Caco-2 (cell line): ENCODE measurements at regions not wholly inside any gene's neighbourhood (a gene's known extent, or its start where the extent isn't known, plus 50 kb on each side); places are given as distances from the start of the nearest gene placed in this dataset.

Source experiments
- BruUV-seq: library from RNA; stranded (reverse); fragments of 400-500 nt; replicated peaks from 2 replicates; lab custom pipeline; 2021; lab: Mats Ljungman, UMichigan
- CTCF ChIA-PET: fragments of 300-600 bp; sonication (Branson Sonifier 250); formaldehyde crosslinking; loops from one replicate; lab custom pipeline; 2022; ENCODE audit warnings: antibody characterized with exemption; lab: Charles Lee
- POLR2A ChIA-PET: fragments of 300-600 bp; sonication (Branson Sonifier 250); formaldehyde crosslinking; loops from one replicate; lab custom pipeline; 2022; ENCODE audit warnings: antibody characterized with exemption; lab: Charles Lee
- DNase-seq, 2 experiments: peaks; one replicate each; pipeline versions ENCODE4 v3.0.0 to v3.0.0-alpha.2; 2020 to 2022
- H3K27me3 ChIP-seq: replicated peaks from 2 replicates; pipeline ENCODE4 v1.6.0; 2011; ENCODE audit warnings: low read length; ENCODE audit not compliant: control insufficient read depth, insufficient read depth
- H3K36me3 ChIP-seq: 2 replicates; pipeline ENCODE4 v1.5.1; 2011; ENCODE audit warnings: low read length; ENCODE audit not compliant: control insufficient read depth, insufficient read depth
- H3K4me1 ChIP-seq: fragments of 250-450 bp; sonication (Bioruptor Pico); 2 replicates; pipeline ENCODE4 v1.5.1; 2020; ENCODE audit warnings: mild to moderate bottlenecking
- H3K4me3 ChIP-seq: 2 replicates; pipeline ENCODE4 v1.5.1; 2011; ENCODE audit warnings: low read depth, mild to moderate bottlenecking, control low read depth, low read length
- H3K9me3 ChIP-seq: fragments of 250-450 bp; sonication (Bioruptor Pico); 2 replicates; pipeline ENCODE4 v1.5.1; 2020; ENCODE audit warnings: mild to moderate bottlenecking, moderate library complexity
- H3K27ac Mint-ChIP-seq: one replicate; pipeline ENCODE4 v1.8.0; 2022; ENCODE audit warnings: mixed read lengths; ENCODE audit not compliant: unreplicated experiment
- H3K27me3 Mint-ChIP-seq: one replicate; pipeline ENCODE4 v1.8.0; 2022; ENCODE audit warnings: mixed read lengths; ENCODE audit not compliant: insufficient read depth, unreplicated experiment
- H3K36me3 Mint-ChIP-seq: one replicate; pipeline ENCODE4 v1.8.0; 2022; ENCODE audit warnings: mild to moderate bottlenecking, mixed read lengths; ENCODE audit not compliant: insufficient read depth, unreplicated experiment
- H3K4me1 Mint-ChIP-seq: one replicate; pipeline ENCODE4 v1.8.0; 2022; ENCODE audit warnings: low read depth, mixed read lengths; ENCODE audit not compliant: unreplicated experiment
- H3K4me3 Mint-ChIP-seq: one replicate; pipeline ENCODE4 v1.8.0; 2022; ENCODE audit warnings: mild to moderate bottlenecking, moderate library complexity, mixed read lengths; ENCODE audit not compliant: unreplicated experiment
- H3K9me3 Mint-ChIP-seq: one replicate; pipeline ENCODE4 v1.8.0; 2022; ENCODE audit warnings: mixed read lengths; ENCODE audit not compliant: unreplicated experiment
- CTCF ChIP-seq, 2 experiments: fragments of 200-600 bp in 1 of 2; IDR thresholded peaks; 1 replicate in 1 of 2; 2 replicates in 1 of 2; pipeline versions ENCODE4 v1.5.1 to v1.8.0; 2011 to 2022; ENCODE audit warnings: antibody characterized with exemption in 1 of 2, control low read depth in 1 of 2, inconsistent platforms in 1 of 2, low read depth in 1 of 2, low read length in 1 of 2, mild to moderate bottlenecking in 1 of 2, moderate library complexity in 1 of 2; ENCODE audit not compliant: insufficient read depth in 1 of 2, severe bottlenecking in 1 of 2, unreplicated experiment in 1 of 2
- intact Hi-C: fragments of 100-400 bp; cut with micrococcal nuclease; formaldehyde crosslinking; loops from one replicate; pipeline ENCODE4 v1.10.0; 2022; ENCODE audit not compliant: unreplicated experiment

GRCh38 chr13:109572389-109572788 lies 214.0 kb downstream of the IRS2 start:
- H3K27ac Mint-ChIP-seq, result no peak overlapping the region
- H3K27me3 ChIP-seq, result no peaks in the 10 kb centered on the region
- no TSS peak for BruUV-seq
- H3K36me3 Mint-ChIP-seq, result peaks cover 6% of the 10 kb centered on the region
- intact Hi-C loops, result no loop called here
- no peak overlapping the region for H3K4me3 Mint-ChIP-seq
- no peaks in the 10 kb centered on the region for H3K9me3 ChIP-seq
- no peaks in the 10 kb centered on the region for H3K36me3 ChIP-seq
- ChIA-PET CTCF (no interaction called here), POLR2A (no interaction called here)
- no peak for DNase-seq
- H3K4me3 ChIP-seq, result no peak overlapping the region
- peaks cover 14% of the 10 kb centered on the region for H3K4me1 Mint-ChIP-seq
- H3K27me3 Mint-ChIP-seq, result no peaks in the 10 kb centered on the region
- no peak for TF ChIP-seq CTCF (IDR thresholded peaks at IDR 0.05; ENCODE audit: insufficient read depth in 1 of 2, low read depth in 1 of 2, low read length in 1 of 2, severe bottlenecking in 1 of 2, unreplicated experiment in 1 of 2)
- H3K4me1 ChIP-seq, result 0 out of 2 replicates have a peak, but pooled peaks cover 6% of the 10 kb centered on the region
- peaks cover 10% of the 10 kb centered on the region for H3K9me3 Mint-ChIP-seq

- Mint-ChIP-seq H3K4me3 (no peak overlapping the region), H3K4me1 (peaks cover 7% of the 10 kb centered on the region), H3K9me3 (peaks cover 10% of the 10 kb centered on the region), H3K36me3 (peaks cover 6% of the 10 kb centered on the region), H3K27me3 (no peaks in the 10 kb centered on the region), H3K27ac (no peak overlapping the region)
- Histone ChIP-seq H3K4me1 (0 out of 2 replicates have a peak, but pooled peaks cover 6% of the 10 kb centered on the region), H3K27me3 (no peaks in the 10 kb centered on the region), H3K4me3 (no peak overlapping the region), H3K36me3 (no peaks in the 10 kb centered on the region), H3K9me3 (no peaks in the 10 kb centered on the region)
- ChIA-PET CTCF (no interaction called here), POLR2A (no interaction called here)
- no peak for DNase-seq
- no TSS peak for BruUV-seq
- TF ChIP-seq CTCF (IDR thresholded peaks at IDR 0.05; ENCODE audit: insufficient read depth in 1 of 2, low read depth in 1 of 2, low read length in 1 of 2, severe bottlenecking in 1 of 2, unreplicated experiment in 1 of 2), result no peak
- intact Hi-C loops, result no loop called here
Observed at GRCh38 chr13:109569958-109570711, 216.2 kb downstream of the IRS2 start.

GRCh38 chr13:109568339-109568818 lies 218.0 kb downstream of the IRS2 start:
- CTCF ChIA-PET, result no interaction called here
- no peak overlapping the region for H3K4me3 ChIP-seq
- DNase-seq, result no peak
- H3K36me3 ChIP-seq, result no peaks in the 10 kb centered on the region
- no peak overlapping the region for H3K4me3 Mint-ChIP-seq
- no peak for TF ChIP-seq CTCF (IDR thresholded peaks at IDR 0.05; ENCODE audit: insufficient read depth in 1 of 2, low read depth in 1 of 2, low read length in 1 of 2, severe bottlenecking in 1 of 2, unreplicated experiment in 1 of 2)
- no peaks in the 10 kb centered on the region for H3K27me3 Mint-ChIP-seq
- no TSS peak for BruUV-seq
- intact Hi-C loops, result no loop called here
- H3K4me1 ChIP-seq, result 0 out of 2 replicates have a peak, but pooled peaks cover 6% of the 10 kb centered on the region
- H3K27ac Mint-ChIP-seq, result no peak overlapping the region
- POLR2A ChIA-PET, result no interaction called here
- H3K4me1 Mint-ChIP-seq, result peaks cover 7% of the 10 kb centered on the region
- H3K36me3 Mint-ChIP-seq, result peaks cover 6% of the 10 kb centered on the region
- no peaks in the 10 kb centered on the region for H3K27me3 ChIP-seq
- peaks cover 10% of the 10 kb centered on the region for H3K9me3 Mint-ChIP-seq
- H3K9me3 ChIP-seq, result no peaks in the 10 kb centered on the region
